KMS-11 (cell line): ENCODE measurements at regions not wholly inside any gene's neighbourhood (a gene's known extent, or its start where the extent isn't known, plus 50 kb on each side); places are given as distances from the start of the nearest gene placed in this dataset.

ENCODE experiments used
- H2AFZ ChIP-seq: fragments of 200-600 bp; sonication (generic); 2 replicates; pipeline ENCODE4 v1.6.1; 2016; ENCODE audit warnings: antibody characterized with exemption, mixed run types, low read depth
- H3K27ac ChIP-seq: fragments of 200-600 bp; sonication (generic); 2 replicates; pipeline ENCODE4 v1.6.1; 2016; ENCODE audit warnings: mild to moderate bottlenecking, mixed run types
- H3K27me3 ChIP-seq: fragments of 200-600 bp; sonication (generic); 2 replicates; pipeline ENCODE4 v1.6.1; 2017; ENCODE audit warnings: mild to moderate bottlenecking, low read depth, mixed run types, moderate library complexity; ENCODE audit not compliant: insufficient read depth
- H3K36me3 ChIP-seq: fragments of 200-600 bp; sonication (generic); 2 replicates; pipeline ENCODE4 v1.6.1; 2017; ENCODE audit warnings: mild to moderate bottlenecking, mixed run types; ENCODE audit not compliant: insufficient read depth
- H3K4me1 ChIP-seq: fragments of 200-600 bp; sonication (generic); 2 replicates; pipeline ENCODE4 v1.6.1; 2016; ENCODE audit warnings: mild to moderate bottlenecking, low read depth, mixed run types; ENCODE audit not compliant: poor library complexity, severe bottlenecking
- H3K4me2 ChIP-seq: fragments of 200-600 bp; sonication (generic); 2 replicates; pipeline ENCODE4 v1.7.0; 2016; ENCODE audit warnings: mild to moderate bottlenecking, mixed run types
- H3K4me3 ChIP-seq: fragments of 200-600 bp; sonication (generic); IDR thresholded peaks from 2 replicates; pipeline ENCODE4 v1.6.1; 2017; ENCODE audit warnings: low read depth, low read length, mixed read lengths; ENCODE audit not compliant: insufficient read depth
- H3K79me2 ChIP-seq: fragments of 200-600 bp; sonication (generic); 2 replicates; pipeline ENCODE4 v1.6.1; 2016; ENCODE audit warnings: low read depth, mixed run types; ENCODE audit not compliant: insufficient read depth
- H3K9ac ChIP-seq: fragments of 200-600 bp; sonication (generic); 2 replicates; pipeline ENCODE4 v1.6.1; 2016; ENCODE audit warnings: mild to moderate bottlenecking, mixed run types
- H4K20me1 ChIP-seq: fragments of 200-600 bp; sonication (generic); 2 replicates; pipeline ENCODE4 v1.6.1; 2016; ENCODE audit warnings: mild to moderate bottlenecking, mixed run types; ENCODE audit not compliant: insufficient read depth
- CTCF ChIP-seq: fragments of 200-600 bp; sonication (generic); conservative IDR thresholded peaks from 2 replicates; pipeline ENCODE4 v1.6.1; 2017; ENCODE audit warnings: low read depth, mild to moderate bottlenecking, antibody characterized with exemption, low read length, moderate library complexity, mixed read lengths

- no peak for TF ChIP-seq CTCF
Observed at GRCh38 chr1:83571536-83571935, 427.4 kb downstream of the TTLL7 start.

DNA sequence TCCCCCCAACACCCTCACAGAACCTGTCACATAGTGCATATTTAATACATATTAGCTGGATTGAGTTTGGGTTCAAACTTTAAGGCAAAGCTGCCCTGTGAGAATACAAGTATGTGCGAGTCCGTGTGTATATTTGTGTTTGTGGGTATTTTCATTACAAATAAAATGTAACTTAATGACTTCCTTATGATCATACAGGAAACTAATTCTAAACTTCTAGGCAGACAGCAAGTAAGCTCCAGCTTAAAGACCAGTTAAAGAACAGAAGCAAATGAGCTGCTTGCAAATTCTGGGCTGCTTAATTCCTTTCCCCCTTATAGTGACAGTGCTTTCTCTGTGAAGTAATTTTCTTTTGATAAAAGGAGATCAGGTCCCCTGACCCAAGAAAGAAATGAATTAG is 437.6 kb downstream of the TTLL7 start:
- Histone ChIP-seq H3K27ac (no peak overlapping the region), H2AFZ (no peak overlapping the region), H3K4me3 (no peak overlapping the region), H3K79me2 (no peaks in the 10 kb centered on the region), H3K4me1 (no peaks in the 10 kb centered on the region), H4K20me1 (no peaks in the 10 kb centered on the region), H3K27me3 (no peaks in the 10 kb centered on the region), H3K4me2 (no peak overlapping the region), H3K36me3 (no peaks in the 10 kb centered on the region), H3K9ac (no peak overlapping the region)
- no peak for TF ChIP-seq CTCF

More at GRCh38 chr1:83571536-83571935, 427.4 kb downstream of the TTLL7 start:
- Histone ChIP-seq H3K36me3 (no peaks in the 10 kb centered on the region), H3K27ac (no peak overlapping the region), H2AFZ (no peak overlapping the region), H3K9ac (no peak overlapping the region), H4K20me1 (no peaks in the 10 kb centered on the region), H3K27me3 (no peaks in the 10 kb centered on the region), H3K4me3 (no peak overlapping the region), H3K4me2 (no peak overlapping the region), H3K4me1 (no peaks in the 10 kb centered on the region), H3K79me2 (no peaks in the 10 kb centered on the region)

GRCh38 chr1:83559129-83559840 is 439.6 kb downstream of the TTLL7 start:
- no peak overlapping the region for H3K4me2 ChIP-seq

GRCh38 chr1:83555871-83556270 is 443.1 kb downstream of the TTLL7 start:
- Histone ChIP-seq H3K36me3 (no peaks in the 10 kb centered on the region), H3K4me2 (no peak overlapping the region), H3K27ac (no peak overlapping the region), H3K79me2 (no peaks in the 10 kb centered on the region), H3K4me3 (no peak overlapping the region), H3K9ac (no peak overlapping the region), H2AFZ (no peak overlapping the region), H4K20me1 (no peaks in the 10 kb centered on the region), H3K27me3 (no peaks in the 10 kb centered on the region), H3K4me1 (no peaks in the 10 kb centered on the region)
- TF ChIP-seq CTCF, result no peak

More at GRCh38 chr1:83559129-83559840, 439.6 kb downstream of the TTLL7 start:
- H3K27ac ChIP-seq, result no peak overlapping the region
- H3K27me3 ChIP-seq, result no peaks in the 10 kb centered on the region
- H3K36me3 ChIP-seq, result no peaks in the 10 kb centered on the region
- H3K4me3 ChIP-seq, result no peak overlapping the region
- no peaks in the 10 kb centered on the region for H3K4me1 ChIP-seq
- H3K9ac ChIP-seq, result no peak overlapping the region
- no peaks in the 10 kb centered on the region for H4K20me1 ChIP-seq
- no peak for TF ChIP-seq CTCF
- H2AFZ ChIP-seq, result no peak overlapping the region
- H3K79me2 ChIP-seq, result no peaks in the 10 kb centered on the region
